Neural progenitor cell (in vitro differentiated cells): ENCODE measurements at regions not wholly inside any gene's neighbourhood (a gene's known extent, or its start where the extent isn't known, plus 50 kb on each side); places are given as distances from the start of the nearest gene placed in this dataset.

Source experiments
- DNase-seq: peaks from one replicate; pipeline ENCODE4 v3.0.0-alpha.2; 2016; ENCODE audit warnings: low spot score
- H2AFZ ChIP-seq: fragments of 200-600 bp; sonication (generic); replicated peaks from 2 replicates; pipeline ENCODE4 v1.6.1; 2016; ENCODE audit warnings: antibody characterized with exemption
- H3F3A ChIP-seq: fragments of 200-600 bp; sonication (generic); 2 replicates; pipeline ENCODE4 v1.6.1; 2016; ENCODE audit warnings: antibody characterized with exemption, low read depth
- H3K27ac ChIP-seq: fragments of 200-600 bp; sonication (generic); 2 replicates; pipeline ENCODE4 v1.5.1; 2016; ENCODE audit warnings: mild to moderate bottlenecking
- H3K27me3 ChIP-seq: fragments of 200-600 bp; sonication (generic); 2 replicates; pipeline ENCODE4 v1.6.1; 2016; ENCODE audit warnings: mild to moderate bottlenecking, moderate library complexity
- H3K36me3 ChIP-seq: fragments of 200-600 bp; sonication (generic); 2 replicates; pipeline ENCODE4 v1.5.1; 2016
- H3K4me1 ChIP-seq: fragments of 200-600 bp; sonication (generic); 2 replicates; pipeline ENCODE4 v1.6.1; 2016; ENCODE audit warnings: mixed run types
- H3K4me2 ChIP-seq: fragments of 200-600 bp; sonication (generic); 2 replicates; pipeline ENCODE4 v1.6.1; 2016
- H3K4me3 ChIP-seq: fragments of 200-600 bp; sonication (generic); 2 replicates; pipeline ENCODE4 v1.5.1; 2016
- H3K79me2 ChIP-seq: fragments of 200-600 bp; sonication (generic); 2 replicates; pipeline ENCODE4 v1.6.1; 2016; ENCODE audit warnings: low read depth
- H3K9ac ChIP-seq: fragments of 200-600 bp; sonication (generic); 2 replicates; pipeline ENCODE4 v1.6.1; 2016
- H3K9me3 ChIP-seq: fragments of 200-600 bp; sonication (generic); 2 replicates; pipeline ENCODE4 v1.5.1; 2016; ENCODE audit warnings: low read depth
- H4K20me1 ChIP-seq: fragments of 200-600 bp; sonication (generic); 2 replicates; pipeline ENCODE4 v1.6.1; 2016; ENCODE audit warnings: low read depth
- H3K27ac Mint-ChIP-seq: 3 replicates; pipeline ENCODE4 v1.8.0; 2021; ENCODE audit warnings: mixed read lengths
- H3K27me3 Mint-ChIP-seq: 2 replicates; pipeline ENCODE4 v1.8.0; 2022; ENCODE audit warnings: low read depth, mild to moderate bottlenecking, inconsistent platforms, moderate library complexity, mixed read lengths; ENCODE audit not compliant: insufficient read depth
- H3K36me3 Mint-ChIP-seq: 3 replicates; pipeline ENCODE4 v1.8.0; 2021; ENCODE audit warnings: mixed read lengths
- H3K4me1 Mint-ChIP-seq: 3 replicates; pipeline ENCODE4 v1.8.0; 2021; ENCODE audit warnings: mixed read lengths
- H3K4me3 Mint-ChIP-seq: 3 replicates; pipeline ENCODE4 v1.8.0; 2021; ENCODE audit warnings: mild to moderate bottlenecking, moderate library complexity, mixed read lengths
- H3K9me3 Mint-ChIP-seq: 3 replicates; pipeline ENCODE4 v1.8.0; 2020; ENCODE audit warnings: mixed read lengths
- EZH2 ChIP-seq: fragments of 200-600 bp; sonication (generic); IDR thresholded peaks from 2 replicates; pipeline ENCODE4 v1.6.1; 2017; ENCODE audit warnings: antibody characterized with exemption, mild to moderate bottlenecking, moderate library complexity
- EZH2phosphoT487 ChIP-seq: fragments of 200-600 bp; sonication (generic); IDR thresholded peaks from 2 replicates; pipeline ENCODE4 v1.6.1; 2017; ENCODE audit warnings: antibody characterized with exemption
- TF ChIP-seq, protein P1 (sequence below): fragments of 200-600 bp; sonication (generic); IDR thresholded peaks from 2 replicates; pipeline ENCODE4 v1.5.1; 2017; ENCODE audit warnings: antibody characterized with exemption, mild to moderate bottlenecking

DNA sequence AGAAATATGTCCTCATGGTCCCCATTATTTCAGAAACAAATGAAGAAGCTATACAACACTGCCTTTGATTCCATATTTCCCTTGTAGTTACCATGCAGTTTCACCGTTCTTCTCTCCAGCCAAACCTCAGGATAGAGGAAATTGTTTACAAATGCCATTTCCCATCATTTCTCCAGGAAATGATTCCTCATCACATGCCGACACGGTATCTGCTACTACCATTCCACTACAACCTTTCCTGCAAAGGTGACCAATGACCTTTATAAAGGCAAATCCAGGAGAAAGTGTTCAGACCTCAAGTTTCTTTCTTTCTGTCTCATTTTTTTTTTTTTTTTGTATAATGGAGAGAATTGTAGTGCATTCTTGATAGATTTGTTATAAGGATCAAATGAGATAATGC is 460.8 kb upstream of the CDH20 start:
- Mint-ChIP-seq H3K36me3 (no peaks in the 10 kb centered on the region), H3K27ac (no peak overlapping the region), H3K4me1 (no peaks in the 10 kb centered on the region), H3K27me3 (no peaks in the 10 kb centered on the region), H3K9me3 (no peaks in the 10 kb centered on the region), H3K4me3 (no peak overlapping the region)
- Histone ChIP-seq H3K4me2 (no peak overlapping the region), H3K9ac (no peak overlapping the region), H3F3A (no peaks in the 10 kb centered on the region), H3K36me3 (no peaks in the 10 kb centered on the region), H3K27me3 (no peaks in the 10 kb centered on the region), H3K27ac (no peak overlapping the region), H3K79me2 (no peaks in the 10 kb centered on the region), H2AFZ (no peak overlapping the region), H3K9me3 (no peaks in the 10 kb centered on the region), H3K4me3 (no peak overlapping the region), H4K20me1 (no peaks in the 10 kb centered on the region), H3K4me1 (no peaks in the 10 kb centered on the region)
- no peak for DNase-seq
- TF ChIP-seq EZH2phosphoT487 (no peak), EZH2 (no peak)
- TF ChIP-seq, protein P1, sequence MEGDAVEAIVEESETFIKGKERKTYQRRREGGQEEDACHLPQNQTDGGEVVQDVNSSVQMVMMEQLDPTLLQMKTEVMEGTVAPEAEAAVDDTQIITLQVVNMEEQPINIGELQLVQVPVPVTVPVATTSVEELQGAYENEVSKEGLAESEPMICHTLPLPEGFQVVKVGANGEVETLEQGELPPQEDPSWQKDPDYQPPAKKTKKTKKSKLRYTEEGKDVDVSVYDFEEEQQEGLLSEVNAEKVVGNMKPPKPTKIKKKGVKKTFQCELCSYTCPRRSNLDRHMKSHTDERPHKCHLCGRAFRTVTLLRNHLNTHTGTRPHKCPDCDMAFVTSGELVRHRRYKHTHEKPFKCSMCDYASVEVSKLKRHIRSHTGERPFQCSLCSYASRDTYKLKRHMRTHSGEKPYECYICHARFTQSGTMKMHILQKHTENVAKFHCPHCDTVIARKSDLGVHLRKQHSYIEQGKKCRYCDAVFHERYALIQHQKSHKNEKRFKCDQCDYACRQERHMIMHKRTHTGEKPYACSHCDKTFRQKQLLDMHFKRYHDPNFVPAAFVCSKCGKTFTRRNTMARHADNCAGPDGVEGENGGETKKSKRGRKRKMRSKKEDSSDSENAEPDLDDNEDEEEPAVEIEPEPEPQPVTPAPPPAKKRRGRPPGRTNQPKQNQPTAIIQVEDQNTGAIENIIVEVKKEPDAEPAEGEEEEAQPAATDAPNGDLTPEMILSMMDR, result no peak

DNA sequence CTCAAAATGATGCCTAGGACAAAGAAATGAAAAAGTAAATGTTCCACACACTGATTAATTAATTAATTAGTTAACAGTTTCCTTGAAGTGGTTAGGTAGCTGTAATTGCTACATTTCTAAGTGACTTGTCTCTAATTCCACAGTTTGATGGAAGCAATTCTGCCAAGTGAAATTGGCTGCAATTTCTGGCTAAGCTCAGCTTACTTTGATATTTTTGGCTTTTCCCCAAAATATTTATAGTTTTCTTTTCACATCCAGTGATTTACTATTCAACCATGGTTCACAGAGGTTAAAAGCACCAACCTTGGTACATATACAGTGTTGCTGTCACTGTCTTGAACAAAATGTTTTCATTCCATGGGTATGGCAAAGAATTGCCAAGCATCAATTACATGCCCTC is 459.5 kb upstream of the CDH20 start:
- no peak overlapping the region for H3K4me3 Mint-ChIP-seq
- H3K36me3 ChIP-seq, result no peaks in the 10 kb centered on the region
- TF ChIP-seq EZH2 (no peak), EZH2phosphoT487 (no peak)
- TF ChIP-seq, protein P1, result no peak
- no peaks in the 10 kb centered on the region for H3F3A ChIP-seq
- no peaks in the 10 kb centered on the region for H4K20me1 ChIP-seq
- no peak overlapping the region for H2AFZ ChIP-seq
- no peaks in the 10 kb centered on the region for H3K4me1 ChIP-seq
- H3K9ac ChIP-seq, result no peak overlapping the region
- H3K9me3 Mint-ChIP-seq, result no peaks in the 10 kb centered on the region
- H3K4me2 ChIP-seq, result no peak overlapping the region
- DNase-seq, result no peak
- H3K27me3 Mint-ChIP-seq, result no peaks in the 10 kb centered on the region
- H3K27ac Mint-ChIP-seq, result no peak overlapping the region
- no peaks in the 10 kb centered on the region for H3K36me3 Mint-ChIP-seq
- H3K4me1 Mint-ChIP-seq, result no peaks in the 10 kb centered on the region
- no peak overlapping the region for H3K27ac ChIP-seq
- no peaks in the 10 kb centered on the region for H3K79me2 ChIP-seq
- no peaks in the 10 kb centered on the region for H3K27me3 ChIP-seq
- no peaks in the 10 kb centered on the region for H3K9me3 ChIP-seq
- H3K4me3 ChIP-seq, result no peak overlapping the region

DNA sequence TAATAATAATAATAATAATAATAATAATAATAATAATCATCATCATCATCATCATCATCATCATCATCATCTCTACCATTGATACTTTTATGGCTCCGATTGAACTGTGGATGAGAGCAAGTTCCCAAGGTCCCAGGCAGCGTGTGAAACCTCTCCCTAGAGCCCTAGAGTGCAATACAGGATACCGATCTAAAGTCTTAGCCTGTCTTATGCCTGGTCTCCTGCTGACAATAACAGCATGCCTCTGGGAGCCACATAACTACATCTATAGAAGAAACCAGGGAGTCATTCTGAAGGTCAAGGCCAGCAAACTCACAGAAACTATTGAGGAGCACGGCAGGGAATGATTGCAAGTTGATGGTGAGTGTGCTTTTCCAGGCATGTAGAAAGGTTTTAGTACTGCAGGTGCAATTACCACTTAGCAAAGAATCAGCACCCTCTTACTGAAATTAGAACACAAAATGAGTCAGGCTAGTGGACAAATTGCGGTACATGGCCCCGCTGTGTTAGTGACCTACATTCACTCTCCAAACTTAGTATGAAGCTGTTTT is 457.2 kb upstream of the CDH20 start:
- Mint-ChIP-seq H3K27ac (no peak overlapping the region), H3K36me3 (no peaks in the 10 kb centered on the region), H3K27me3 (no peaks in the 10 kb centered on the region), H3K4me3 (no peak overlapping the region), H3K9me3 (no peaks in the 10 kb centered on the region), H3K4me1 (no peaks in the 10 kb centered on the region)
- Histone ChIP-seq H3K79me2 (no peaks in the 10 kb centered on the region), H3K36me3 (no peaks in the 10 kb centered on the region), H3K27ac (no peak overlapping the region), H3K27me3 (no peaks in the 10 kb centered on the region), H3K4me2 (no peak overlapping the region), H3K9me3 (no peaks in the 10 kb centered on the region), H3K4me3 (no peak overlapping the region), H3K4me1 (no peaks in the 10 kb centered on the region), H4K20me1 (no peaks in the 10 kb centered on the region), H3K9ac (no peak overlapping the region), H2AFZ (no peak overlapping the region), H3F3A (no peaks in the 10 kb centered on the region)
- TF ChIP-seq EZH2 (no peak), EZH2phosphoT487 (no peak)
- TF ChIP-seq, protein P1, result no peak
- no peak for DNase-seq
